Gastrocnemius medialis (tissue), 4 donors: ENCODE measurements at regions not wholly inside any gene's neighbourhood (a gene's known extent, or its start where the extent isn't known, plus 50 kb on each side); places are given as distances from the start of the nearest gene placed in this dataset.

Source experiments
- ATAC-seq, 2 donors: fragments of 150-250 bp; one replicate each; pipeline ENCODE4 v1.9.1; 2016
- DNase-seq, 2 donors: peaks; one replicate each; pipeline ENCODE4 v3.0.0-alpha.2; 2019
- H3K27ac ChIP-seq, 4 donors: fragments of 200-600 bp; sonication (generic); 1 replicate in 1 of 4; 2 replicates in 3 of 4; pipeline ENCODE4 v1.5.1; 2016 to 2018; ENCODE audit warnings: mild to moderate bottlenecking in 2 of 4, moderate library complexity in 1 of 4
- H3K27me3 ChIP-seq, 3 donors: fragments of 200-600 bp; sonication (generic) in 2 of 3; 1 replicate in 1 of 3; 2 replicates in 2 of 3; pipeline versions ENCODE4 v1.5.1 to v1.6.0; 2016 to 2019; ENCODE audit warnings: mild to moderate bottlenecking in 1 of 3, moderate library complexity in 1 of 3
- H3K36me3 ChIP-seq, 2 donors: fragments of 200-600 bp; sonication (generic) in 1 of 2; one replicate each; pipeline ENCODE4 v1.5.1; 2017 to 2018
- H3K4me1 ChIP-seq, 2 donors: fragments of 200-600 bp; sonication (generic) in 1 of 2; one replicate each; pipeline ENCODE4 v1.5.1; 2016 to 2017; ENCODE audit warnings: mild to moderate bottlenecking in 2 of 2
- H3K4me3 ChIP-seq, 4 donors: fragments of 200-600 bp; sonication (generic) in 3 of 4; 1 replicate in 1 of 4; 2 replicates in 3 of 4; pipeline ENCODE4 v1.5.1; 2016 to 2019; ENCODE audit warnings: mild to moderate bottlenecking in 2 of 4
- H3K9me3 ChIP-seq, 3 donors: fragments of 200-600 bp; sonication (generic) in 2 of 3; 1 replicate in 1 of 3; 2 replicates in 2 of 3; pipeline ENCODE4 v1.5.1; 2016 to 2019
- CTCF ChIP-seq, 5 experiments: fragments of 450-650 bp in 3 of 5; fragments of 200-600 bp in 2 of 5; sonication (generic) in 2 of 5; IDR thresholded peaks in 4 of 5; conservative IDR thresholded peaks in 1 of 5; 1 replicate in 4 of 5; 2 replicates in 1 of 5; pipeline ENCODE4 v1.5.1; 2016 to 2019; ENCODE audit warnings: antibody characterized with exemption in 5 of 5, mild to moderate bottlenecking in 3 of 5, moderate library complexity in 3 of 5
- POLR2A ChIP-seq, 2 donors: fragments of 450-650 bp; IDR thresholded peaks; one replicate each; pipeline ENCODE4 v1.6.1; 2017; ENCODE audit warnings: antibody characterized with exemption in 2 of 2, mild to moderate bottlenecking in 2 of 2, moderate library complexity in 2 of 2
- in situ Hi-C, 4 donors: fragments of 200-750 bp; cut with MboI; loops; one replicate each; pipeline versions ENCODE4 v1.15.0 to v1.8.0; 2017; ENCODE audit warnings: low sequenced_read_pairs in 4 of 4
- intact Hi-C: fragments of 100-400 bp; cut with DNase I; formaldehyde crosslinking; loops from one replicate; pipeline ENCODE4 v1.15.1; 2023; ENCODE audit warnings: low total_unique reads

- no peak for ATAC-seq
- H3K9me3 ChIP-seq: no peaks in the 10 kb centered on the region
- in situ Hi-C loops (no loop called here), intact Hi-C loops (no loop called here)
- no peak for DNase-seq
- no peak overlapping the region for H3K4me3 ChIP-seq
- H3K27ac ChIP-seq: no peak overlapping the region
- no peaks in the 10 kb centered on the region for H3K27me3 ChIP-seq
- H3K36me3 ChIP-seq: no peaks in the 10 kb centered on the region
- no peaks in the 10 kb centered on the region for H3K4me1 ChIP-seq
- TF ChIP-seq POLR2A (IDR thresholded peaks at IDR 0.05): no peak
- no peak for TF ChIP-seq CTCF (IDR thresholded peaks at IDR 0.05 in 4 of 5, conservative IDR thresholded peaks at IDR 0.05 in 1 of 5)
These were observed 455.9 kb downstream of the ACTL7B start for GRCh38 chr9:108399851-108400250.

GRCh38 chr9:108397286-108397685 is 458.5 kb downstream of the ACTL7B start:
- TF ChIP-seq CTCF (IDR thresholded peaks at IDR 0.05 in 4 of 5, conservative IDR thresholded peaks at IDR 0.05 in 1 of 5) (no peak), POLR2A (IDR thresholded peaks at IDR 0.05) (no peak)
- in situ Hi-C loops: no loop called here
- no peaks in the 10 kb centered on the region for H3K4me1 ChIP-seq
- DNase-seq: no peak
- H3K27ac ChIP-seq: no peak overlapping the region
- no peaks in the 10 kb centered on the region for H3K36me3 ChIP-seq
- intact Hi-C loops: no loop called here
- H3K4me3 ChIP-seq: no peak overlapping the region
- no peak for ATAC-seq
- H3K27me3 ChIP-seq: no peaks in the 10 kb centered on the region
- H3K9me3 ChIP-seq: no peaks in the 10 kb centered on the region

- ATAC-seq (no peak), DNase-seq (no peak)
- TF ChIP-seq CTCF (IDR thresholded peaks at IDR 0.05 in 4 of 5, conservative IDR thresholded peaks at IDR 0.05 in 1 of 5) (no peak), POLR2A (IDR thresholded peaks at IDR 0.05) (no peak)
- Histone ChIP-seq H3K27me3 (no peaks in the 10 kb centered on the region), H3K4me1 (no peaks in the 10 kb centered on the region), H3K36me3 (no peaks in the 10 kb centered on the region), H3K27ac (no peak overlapping the region), H3K4me3 (no peak overlapping the region), H3K9me3 (no peaks in the 10 kb centered on the region)
- intact Hi-C loops (no loop called here), in situ Hi-C loops (no loop called here)
These were observed 459.2 kb downstream of the ACTL7B start for GRCh38 chr9:108396611-108397010.

- Histone ChIP-seq H3K27me3 (no peaks in the 10 kb centered on the region), H3K4me3 (no peak overlapping the region), H3K4me1 (no peaks in the 10 kb centered on the region), H3K36me3 (no peaks in the 10 kb centered on the region), H3K9me3 (no peaks in the 10 kb centered on the region), H3K27ac (no peak overlapping the region)
- TF ChIP-seq CTCF (IDR thresholded peaks at IDR 0.05 in 4 of 5, conservative IDR thresholded peaks at IDR 0.05 in 1 of 5): no peak
- intact Hi-C loops: no loop called here
- in situ Hi-C loops: no loop called here
- ATAC-seq: no peak
- no peak for DNase-seq
These were observed 459.6 kb downstream of the ACTL7B start for GRCh38 chr9:108396193-108396592.

GRCh38 chr9:108395421-108395820 is 460.4 kb downstream of the ACTL7B start:
- TF ChIP-seq CTCF (IDR thresholded peaks at IDR 0.05 in 4 of 5, conservative IDR thresholded peaks at IDR 0.05 in 1 of 5) (no peak), POLR2A (IDR thresholded peaks at IDR 0.05) (no peak)
- no peak overlapping the region for H3K4me3 ChIP-seq
- H3K27ac ChIP-seq: no peak overlapping the region
- ATAC-seq (no peak), DNase-seq (no peak)
- H3K4me1 ChIP-seq: no peaks in the 10 kb centered on the region
- no peaks in the 10 kb centered on the region for H3K27me3 ChIP-seq
- H3K36me3 ChIP-seq: no peaks in the 10 kb centered on the region
- intact Hi-C loops (no loop called here), in situ Hi-C loops (no loop called here)
- H3K9me3 ChIP-seq: no peaks in the 10 kb centered on the region
